GM10248 (cell line): ENCODE measurements at regions not wholly inside any gene's neighbourhood (a gene's known extent, or its start where the extent isn't known, plus 50 kb on each side); places are given as distances from the start of the nearest gene placed in this dataset.

Experiments
- CTCF ChIA-PET: fragments of 300-600 bp; sonication (Branson Sonifier 250); formaldehyde crosslinking; extraction: SDS; loops from one replicate; lab custom pipeline; 2021; ENCODE audit warnings: antibody characterized with exemption; lab: Yijun Ruan, JAX
- POLR2A ChIA-PET: fragments of 350-650 bp; sonication (Branson Sonifier 250); formaldehyde crosslinking; extraction: SDS; loops from one replicate; lab custom pipeline; 2020; ENCODE audit warnings: antibody characterized with exemption; lab: Yijun Ruan, JAX
- DNase-seq: peaks from one replicate; pipeline ENCODE4 v3.0.0; 2012; ENCODE audit errors: extremely low spot score
- CTCF ChIP-seq: IDR thresholded peaks from 2 replicates; pipeline ENCODE4 v1.5.1; 2012; ENCODE audit warnings: mild to moderate bottlenecking, low read depth; ENCODE audit errors: extremely low read depth, missing control alignments, control extremely low read depth

- no peak for DNase-seq
- no peak for TF ChIP-seq CTCF
- POLR2A ChIA-PET = no interaction called here
- CTCF ChIA-PET = no interaction called here
Measured at GRCh38 chr1:188281921-188282320, 1453.2 kb downstream of the PLA2G4A start.

- ChIA-PET CTCF (no interaction called here), POLR2A (no interaction called here)
- TF ChIP-seq CTCF = no peak
- no peak for DNase-seq
Measured at GRCh38 chr1:188295157-188295556, 1466.4 kb downstream of the PLA2G4A start.

- DNase-seq = no peak
- TF ChIP-seq CTCF = no peak
- CTCF ChIA-PET = no interaction called here
- POLR2A ChIA-PET = no interaction called here
Measured at GRCh38 chr1:188302746-188303145, 1474.0 kb downstream of the PLA2G4A start.

GRCh38 chr1:188314557-188315137 lies 1485.9 kb downstream of the PLA2G4A start:
- POLR2A ChIA-PET = no interaction called here
- DNase-seq = no peak
- CTCF ChIA-PET = no interaction called here
- no peak for TF ChIP-seq CTCF

- TF ChIP-seq CTCF = no peak
- CTCF ChIA-PET = interaction anchor here (1.4 kb wide), 1 partner anchor 10 kb away, joined by 3 read pairs; no protein-coding TSS in a partner anchor
- DNase-seq = no peak
- POLR2A ChIA-PET = no interaction called here
Measured at GRCh38 chr1:188317894-188318293, 1489.1 kb downstream of the PLA2G4A start.

GRCh38 chr1:188325211-188325610 lies 1496.5 kb downstream of the PLA2G4A start:
- no peak for DNase-seq
- TF ChIP-seq CTCF = no peak
- CTCF ChIA-PET = no interaction called here
- POLR2A ChIA-PET = no interaction called here

- CTCF ChIA-PET = no interaction called here
- TF ChIP-seq CTCF = no peak
- POLR2A ChIA-PET = no interaction called here
- DNase-seq = no peak
Measured at GRCh38 chr1:188343914-188344313, 1515.2 kb downstream of the PLA2G4A start.
